ENCODE measurements at regions not wholly inside any gene's neighbourhood (a gene's known extent, or its start where the extent isn't known, plus 50 kb on each side); places are given as distances from the start of the nearest gene placed in this dataset.

DNA sequence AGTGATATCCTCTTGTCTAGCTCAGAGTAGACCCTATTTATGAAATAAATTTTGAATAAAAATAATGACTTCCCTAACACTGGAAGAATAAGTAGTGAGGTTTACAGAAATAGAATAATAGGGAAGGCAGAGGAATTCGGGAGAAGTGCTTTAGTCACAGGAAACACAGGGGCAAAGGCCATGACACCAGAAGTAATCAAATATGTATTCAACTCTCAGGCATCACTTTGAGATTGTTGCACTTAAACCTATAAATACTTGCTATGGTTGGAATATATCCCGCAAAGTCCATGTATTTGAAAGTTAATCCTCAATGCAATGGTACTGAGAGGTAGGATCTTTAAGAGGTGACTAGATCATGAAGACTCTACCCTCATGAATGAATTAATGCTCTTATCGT is 166.8 kb downstream of the YIPF5 start:
- H3K27ac ChIP-seq (ENCODE audit: low read length, poor library complexity, severe bottlenecking): no peak overlapping the region
- H2AFZ ChIP-seq (ENCODE audit: low read depth, low read length): no peak overlapping the region
- H4K91ac ChIP-seq (ENCODE audit: low read length): no peak overlapping the region
- WGBS: 94% methylated on average over 2 of the region's 3 CpGs
- DNase-seq: no peak
- no peak overlapping the region for H3K23ac ChIP-seq (ENCODE audit: low read length in 2 of 2)
- H3K79me1 ChIP-seq (replicated peaks; ENCODE audit: low read length, poor library complexity, severe bottlenecking): no peaks in the 10 kb centered on the region
- no peak overlapping the region for H3K4me2 ChIP-seq (ENCODE audit: low read length, poor library complexity, severe bottlenecking)
- H4K8ac ChIP-seq (ENCODE audit: low read length): no peak overlapping the region
- no peaks in the 10 kb centered on the region for H3K9me3 ChIP-seq (ENCODE audit: control insufficient read depth, low read length)
- H3K9ac ChIP-seq (ENCODE audit: low read length): no peak overlapping the region
- no peak overlapping the region for H2BK5ac ChIP-seq (ENCODE audit: low read depth, low read length, poor library complexity, severe bottlenecking)
- H3K4ac ChIP-seq (ENCODE audit: low read depth in 1 of 2, low read length in 2 of 2): no peak overlapping the region
- H3K27me3 ChIP-seq (ENCODE audit: control insufficient read depth in 1 of 2, insufficient read depth in 1 of 2, low read length in 2 of 2): no peaks in the 10 kb centered on the region
- H2BK15ac ChIP-seq (ENCODE audit: low read depth, poor library complexity, severe bottlenecking): no peak overlapping the region
- H3K14ac ChIP-seq (ENCODE audit: low read length in 2 of 2): no peak overlapping the region
- no peak overlapping the region for H2BK12ac ChIP-seq (ENCODE audit: low read length in 2 of 2)
- H3K36me3 ChIP-seq (ENCODE audit: control insufficient read depth in 1 of 2, insufficient read depth in 2 of 2, low read depth in 1 of 2, low read length in 2 of 2): no peaks in the 10 kb centered on the region
- no peaks in the 10 kb centered on the region for H3K4me1 ChIP-seq (ENCODE audit: control insufficient read depth, insufficient read depth, low read depth, low read length)
- H2AK5ac ChIP-seq (ENCODE audit: low read length, severe bottlenecking): no peak overlapping the region
- H2BK120ac ChIP-seq (ENCODE audit: low read depth, low read length): no peak overlapping the region
- H3K18ac ChIP-seq (ENCODE audit: low read depth in 1 of 2, low read length in 2 of 2): no peak overlapping the region
- no peak overlapping the region for H3K4me3 ChIP-seq (ENCODE audit: insufficient read depth in 1 of 2, low read depth in 1 of 2, low read length in 2 of 2)

GRCh38 chr5:144004146-144004545 is 166.3 kb downstream of the YIPF5 start:
- Histone ChIP-seq H2BK5ac (ENCODE audit: low read depth, low read length, poor library complexity, severe bottlenecking) (no peak overlapping the region), H3K23ac (ENCODE audit: low read length in 2 of 2) (no peak overlapping the region), H3K79me1 (replicated peaks; ENCODE audit: low read length, poor library complexity, severe bottlenecking) (no peaks in the 10 kb centered on the region), H3K36me3 (ENCODE audit: control insufficient read depth in 1 of 2, insufficient read depth in 2 of 2, low read depth in 1 of 2, low read length in 2 of 2) (no peaks in the 10 kb centered on the region), H3K27me3 (ENCODE audit: control insufficient read depth in 1 of 2, insufficient read depth in 1 of 2, low read length in 2 of 2) (no peaks in the 10 kb centered on the region), H4K8ac (ENCODE audit: low read length) (no peak overlapping the region), H2AFZ (ENCODE audit: low read depth, low read length) (no peak overlapping the region), H3K27ac (ENCODE audit: low read length, poor library complexity, severe bottlenecking) (no peak overlapping the region), H3K4ac (ENCODE audit: low read depth in 1 of 2, low read length in 2 of 2) (no peak overlapping the region), H3K4me3 (ENCODE audit: insufficient read depth in 1 of 2, low read depth in 1 of 2, low read length in 2 of 2) (no peak overlapping the region), H3K14ac (ENCODE audit: low read length in 2 of 2) (no peak overlapping the region), H3K9ac (ENCODE audit: low read length) (no peak overlapping the region), H4K91ac (ENCODE audit: low read length) (no peak overlapping the region), H2AK5ac (ENCODE audit: low read length, severe bottlenecking) (no peak overlapping the region), H3K4me1 (ENCODE audit: control insufficient read depth, insufficient read depth, low read depth, low read length) (no peaks in the 10 kb centered on the region), H2BK12ac (ENCODE audit: low read length in 2 of 2) (no peak overlapping the region), H3K9me3 (ENCODE audit: control insufficient read depth, low read length) (no peaks in the 10 kb centered on the region), H3K18ac (ENCODE audit: low read depth in 1 of 2, low read length in 2 of 2) (no peak overlapping the region), H2BK120ac (ENCODE audit: low read depth, low read length) (no peak overlapping the region), H2BK15ac (ENCODE audit: low read depth, poor library complexity, severe bottlenecking) (no peak overlapping the region), H3K4me2 (ENCODE audit: low read length, poor library complexity, severe bottlenecking) (no peak overlapping the region)
- no peak for DNase-seq
- WGBS: no CpG with 5 or more reads among the region's 1 CpG

GRCh38 chr5:144004751-144005150 is 165.7 kb downstream of the YIPF5 start:
- 100% methylated on average over 1 of the region's 1 CpG for WGBS
- no peak overlapping the region for H4K8ac ChIP-seq (ENCODE audit: low read length)
- no peak overlapping the region for H4K91ac ChIP-seq (ENCODE audit: low read length)
- no peaks in the 10 kb centered on the region for H3K27me3 ChIP-seq (ENCODE audit: control insufficient read depth in 1 of 2, insufficient read depth in 1 of 2, low read length in 2 of 2)
- H3K4me3 ChIP-seq (ENCODE audit: insufficient read depth in 1 of 2, low read depth in 1 of 2, low read length in 2 of 2): no peak overlapping the region
- H3K4me1 ChIP-seq (ENCODE audit: control insufficient read depth, insufficient read depth, low read depth, low read length): no peaks in the 10 kb centered on the region
- no peak overlapping the region for H3K14ac ChIP-seq (ENCODE audit: low read length in 2 of 2)
- H2BK5ac ChIP-seq (ENCODE audit: low read depth, low read length, poor library complexity, severe bottlenecking): no peak overlapping the region
- no peak overlapping the region for H3K23ac ChIP-seq (ENCODE audit: low read length in 2 of 2)
- no peaks in the 10 kb centered on the region for H3K36me3 ChIP-seq (ENCODE audit: control insufficient read depth in 1 of 2, insufficient read depth in 2 of 2, low read depth in 1 of 2, low read length in 2 of 2)
- no peak overlapping the region for H3K4ac ChIP-seq (ENCODE audit: low read depth in 1 of 2, low read length in 2 of 2)
- no peak overlapping the region for H3K9ac ChIP-seq (ENCODE audit: low read length)
- no peak overlapping the region for H3K18ac ChIP-seq (ENCODE audit: low read depth in 1 of 2, low read length in 2 of 2)
- H2AFZ ChIP-seq (ENCODE audit: low read depth, low read length): no peak overlapping the region
- no peak for DNase-seq
- H2BK12ac ChIP-seq (ENCODE audit: low read length in 2 of 2): no peak overlapping the region
- H3K27ac ChIP-seq (ENCODE audit: low read length, poor library complexity, severe bottlenecking): no peak overlapping the region
- H2BK120ac ChIP-seq (ENCODE audit: low read depth, low read length): no peak overlapping the region
- no peak overlapping the region for H2AK5ac ChIP-seq (ENCODE audit: low read length, severe bottlenecking)
- H3K9me3 ChIP-seq (ENCODE audit: control insufficient read depth, low read length): no peaks in the 10 kb centered on the region
- H2BK15ac ChIP-seq (ENCODE audit: low read depth, poor library complexity, severe bottlenecking): no peak overlapping the region
- no peaks in the 10 kb centered on the region for H3K79me1 ChIP-seq (replicated peaks; ENCODE audit: low read length, poor library complexity, severe bottlenecking)
- no peak overlapping the region for H3K4me2 ChIP-seq (ENCODE audit: low read length, poor library complexity, severe bottlenecking)

DNA sequence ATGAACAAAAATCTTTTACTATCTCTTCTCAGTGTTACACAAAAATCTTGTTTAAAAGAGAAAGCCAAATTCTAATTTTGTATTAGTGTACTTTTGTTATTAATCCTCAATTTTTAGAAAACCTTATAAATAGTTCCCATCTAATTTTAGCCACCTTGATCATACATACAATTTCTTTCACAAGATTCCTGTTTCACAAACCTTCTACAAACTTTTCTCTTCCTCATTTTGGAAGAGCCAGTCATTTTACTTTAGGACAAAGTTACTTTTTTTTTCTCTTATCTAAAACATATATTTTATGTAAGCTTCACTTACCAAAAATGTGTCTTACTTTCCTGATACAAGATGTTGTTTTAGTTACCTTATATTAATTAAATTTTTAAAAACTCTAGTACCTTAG is 161.3 kb downstream of the YIPF5 start:
- H3K23ac ChIP-seq (ENCODE audit: low read length in 2 of 2): no peak overlapping the region
- H4K91ac ChIP-seq (ENCODE audit: low read length): no peak overlapping the region
- H2AK5ac ChIP-seq (ENCODE audit: low read length, severe bottlenecking): no peak overlapping the region
- no peak overlapping the region for H3K14ac ChIP-seq (ENCODE audit: low read length in 2 of 2)
- H3K27ac ChIP-seq (ENCODE audit: low read length, poor library complexity, severe bottlenecking): no peak overlapping the region
- no peak overlapping the region for H2BK120ac ChIP-seq (ENCODE audit: low read depth, low read length)
- DNase-seq: no peak
- H3K36me3 ChIP-seq (ENCODE audit: control insufficient read depth in 1 of 2, insufficient read depth in 2 of 2, low read depth in 1 of 2, low read length in 2 of 2): no peaks in the 10 kb centered on the region
- no peak overlapping the region for H2BK12ac ChIP-seq (ENCODE audit: low read length in 2 of 2)
- H3K9ac ChIP-seq (ENCODE audit: low read length): no peak overlapping the region
- no peaks in the 10 kb centered on the region for H3K79me1 ChIP-seq (replicated peaks; ENCODE audit: low read length, poor library complexity, severe bottlenecking)
- no peak overlapping the region for H3K4ac ChIP-seq (ENCODE audit: low read depth in 1 of 2, low read length in 2 of 2)
- H2BK15ac ChIP-seq (ENCODE audit: low read depth, poor library complexity, severe bottlenecking): no peak overlapping the region
- no peak overlapping the region for H3K4me2 ChIP-seq (ENCODE audit: low read length, poor library complexity, severe bottlenecking)
- H2AFZ ChIP-seq (ENCODE audit: low read depth, low read length): no peak overlapping the region
- no peak overlapping the region for H3K4me3 ChIP-seq (ENCODE audit: insufficient read depth in 1 of 2, low read depth in 1 of 2, low read length in 2 of 2)
- no peak overlapping the region for H4K8ac ChIP-seq (ENCODE audit: low read length)
- H2BK5ac ChIP-seq (ENCODE audit: low read depth, low read length, poor library complexity, severe bottlenecking): no peak overlapping the region
- H3K9me3 ChIP-seq (ENCODE audit: control insufficient read depth, low read length): no peaks in the 10 kb centered on the region
- H3K18ac ChIP-seq (ENCODE audit: low read depth in 1 of 2, low read length in 2 of 2): no peak overlapping the region
- no peaks in the 10 kb centered on the region for H3K27me3 ChIP-seq (ENCODE audit: control insufficient read depth in 1 of 2, insufficient read depth in 1 of 2, low read length in 2 of 2)
- no peaks in the 10 kb centered on the region for H3K4me1 ChIP-seq (ENCODE audit: control insufficient read depth, insufficient read depth, low read depth, low read length)

All from mesenchymal stem cell (in vitro differentiated cells and primary cell).